ENCODE measurements at regions not wholly inside any gene's neighbourhood (a gene's known extent, or its start where the extent isn't known, plus 50 kb on each side); places are given as distances from the start of the nearest gene placed in this dataset.
A peak's percentile ranks its signal among the peaks of the same experiment; 100 is the strongest.

- Histone ChIP-seq H3K56ac (ENCODE audit: extremely low read depth, insufficient read depth, low read length) (no peak overlapping the region), H3K4ac (ENCODE audit: low read depth, low read length) (no peak overlapping the region), H2AK5ac (ENCODE audit: low read depth, low read length) (no peak overlapping the region), H4K20me1 (ENCODE audit: insufficient read depth, low read length) (no peaks in the 10 kb centered on the region), H3K9me3 (ENCODE audit: control insufficient read depth, insufficient read depth, low read length) (no peaks in the 10 kb centered on the region), H2BK20ac (ENCODE audit: low read depth, low read length) (no peak overlapping the region), H4K5ac (ENCODE audit: low read depth, low read length) (no peak overlapping the region), H2BK15ac (ENCODE audit: low read depth, low read length) (no peak overlapping the region), H3K4me1 (ENCODE audit: control insufficient read depth, insufficient read depth, low read length) (no peaks in the 10 kb centered on the region), H3K9ac (ENCODE audit: low read depth, low read length) (no peak overlapping the region), H3K36me3 (ENCODE audit: control insufficient read depth, insufficient read depth, low read length) (no peaks in the 10 kb centered on the region), H3K4me3 (ENCODE audit: insufficient read depth, low read depth, low read length) (no peak overlapping the region), H3K14ac (replicated peaks; ENCODE audit: low read depth, low read length) (no peak overlapping the region), H4K8ac (ENCODE audit: low read depth in 2 of 2, low read length in 2 of 2) (no peak overlapping the region), H3K27ac (ENCODE audit: insufficient read depth, low read length) (no peak overlapping the region), H3K4me2 (ENCODE audit: low read depth, low read length) (no peak overlapping the region), H3K9me1 (ENCODE audit: insufficient read depth, low read length) (no peaks in the 10 kb centered on the region), H4K91ac (ENCODE audit: insufficient read depth, low read depth, low read length) (no peak overlapping the region), H2BK120ac (ENCODE audit: low read depth, low read length) (no peak overlapping the region), H3K79me1 (ENCODE audit: low read depth in 1 of 2, low read length in 2 of 2) (no peaks in the 10 kb centered on the region), H2AK9ac (replicated peaks; ENCODE audit: low read depth, low read length, poor library complexity) (no peak overlapping the region), H3K27me3 (ENCODE audit: control insufficient read depth, insufficient read depth, low read length) (no peaks in the 10 kb centered on the region), H3K18ac (ENCODE audit: low read depth, low read length) (no peak overlapping the region), H3K23ac (ENCODE audit: low read depth, low read length) (no peak overlapping the region), H2AFZ (replicated peaks; ENCODE audit: low read length, poor library complexity) (no peak overlapping the region), H2BK5ac (ENCODE audit: low read depth, low read length, poor library complexity, severe bottlenecking) (no peak overlapping the region)
- TF ChIP-seq MAFK (IDR thresholded peaks at IDR 0.05; ENCODE audit: low read depth, low read length) (peak; percentile 48; the same call in 1 of the 2 replicates), CHD1 (IDR thresholded peaks at IDR 0.05; ENCODE audit: low read depth, low read length) (no peak)
- intact Hi-C loops (cut with micrococcal nuclease): no loop called here
- BruUV-seq (replicated peaks): no TSS peak
- dilution Hi-C loops (cut with HindIII; ENCODE audit: low sequenced_read_pairs, unreplicated experiment): no loop called here
- ATAC-seq (ENCODE audit: low read depth): no peak
- POLR2A ChIA-PET (ENCODE audit: unreplicated experiment): no interaction called here
- no peak for DNase-seq
- CTCF ChIA-PET: no interaction called here
- in situ Hi-C loops (cut with MboI; ENCODE audit: low sequenced_read_pairs): no loop called here
These were observed 421.4 kb upstream of the UBE2E3 start for GRCh38 chr2:180559038-180559437.
